B cell (primary cell): ENCODE measurements at regions not wholly inside any gene's neighbourhood (a gene's known extent, or its start where the extent isn't known, plus 50 kb on each side); places are given as distances from the start of the nearest gene placed in this dataset.

Experiments used
- ATAC-seq: fragments of 200-7000 bp; cut with Tn5 transposase; one replicate; pipeline ENCODE4 v1.10.0; 2021; ENCODE audit warnings: low read depth, mild to moderate bottlenecking, moderate number of reproducible peaks, moderate library complexity
- CTCF ChIA-PET: fragments of 350-600 bp; sonication (Branson Sonifier 250); formaldehyde crosslinking; loops from one replicate; lab custom pipeline; 2021; ENCODE audit warnings: antibody characterized with exemption, inconsistent platforms; lab: Charles Lee
- POLR2A ChIA-PET: fragments of 350-600 bp; sonication (Branson Sonifier 250); formaldehyde crosslinking; loops from one replicate; lab custom pipeline; 2021; ENCODE audit warnings: antibody characterized with exemption; lab: Charles Lee
- DNase-seq: peaks from one replicate; pipeline ENCODE4 v3.0.0; 2013
- H2AFZ ChIP-seq: 2 replicates; pipeline ENCODE4 v1.6.1; 2012; ENCODE audit warnings: mild to moderate bottlenecking, low read depth, low read length; ENCODE audit not compliant: insufficient read depth, poor library complexity, severe bottlenecking
- H3K27ac ChIP-seq, 2 donors: 1 replicate in 1 of 2; 2 replicates in 1 of 2; pipeline ENCODE4 v1.5.1; 2012 to 2013; ENCODE audit warnings: low read length in 2 of 2, mild to moderate bottlenecking in 2 of 2, moderate library complexity in 1 of 2
- H3K27me3 ChIP-seq, 4 experiments: fragments of 200-600 bp in 1 of 4; sonication (generic) in 1 of 4; replicated peaks in 1 of 4; 1 replicate in 2 of 4; 2 replicates in 2 of 4; pipeline versions ENCODE4 v1.6.1 to v1.7.0; 2013 to 2016; ENCODE audit warnings: low read length in 3 of 4, mild to moderate bottlenecking in 2 of 4, mixed read lengths in 1 of 4, moderate library complexity in 1 of 4; ENCODE audit not compliant: insufficient read depth in 4 of 4, control insufficient read depth in 3 of 4; ENCODE audit errors: control extremely low read depth in 1 of 4
- H3K36me3 ChIP-seq, 2 experiments: replicated peaks in 1 of 2; 1 replicate in 1 of 2; 2 replicates in 1 of 2; pipeline versions ENCODE4 v1.6.1 to v1.7.1; 2013; ENCODE audit warnings: low read length in 1 of 2; ENCODE audit not compliant: insufficient read depth in 2 of 2, control insufficient read depth in 1 of 2; ENCODE audit errors: control extremely low read depth in 1 of 2, extremely low read depth in 1 of 2
- H3K4me1 ChIP-seq, 2 donors: fragments of 200-600 bp in 1 of 2; sonication (generic) in 1 of 2; 1 replicate in 1 of 2; 2 replicates in 1 of 2; pipeline versions ENCODE4 v1.5.1 to v1.6.1; 2013 to 2017; ENCODE audit warnings: low read length in 2 of 2; ENCODE audit not compliant: control insufficient read depth in 2 of 2, insufficient read depth in 2 of 2
- H3K4me2 ChIP-seq: replicated peaks from 2 replicates; pipeline ENCODE3; 2012; ENCODE audit warnings: mild to moderate bottlenecking, low read depth, low read length; ENCODE audit not compliant: poor library complexity, severe bottlenecking
- H3K4me3 ChIP-seq, 5 experiments: fragments of 200-600 bp in 1 of 5; sonication (generic) in 1 of 5; 1 replicate in 3 of 5; 2 replicates in 2 of 5; pipeline versions ENCODE4 v1.5.1 to v1.7.0; 2011 to 2016; ENCODE audit warnings: low read length in 4 of 5, mild to moderate bottlenecking in 4 of 5, low read depth in 2 of 5, control low read depth in 1 of 5, moderate library complexity in 1 of 5; ENCODE audit not compliant: insufficient read depth in 1 of 5; ENCODE audit errors: control extremely low read depth in 1 of 5, extremely low read depth in 1 of 5
- H3K79me2 ChIP-seq: fragments of 200-600 bp; sonication (generic); one replicate; pipeline ENCODE4 v1.6.0; 2016; ENCODE audit warnings: low read length; ENCODE audit not compliant: control insufficient read depth, insufficient read depth
- H3K9ac ChIP-seq: fragments of 200-600 bp; sonication (generic); 2 replicates; pipeline ENCODE4 v1.6.1; 2017; ENCODE audit warnings: mild to moderate bottlenecking, low read length, moderate library complexity
- H3K9me3 ChIP-seq, 3 donors: one replicate each; pipeline versions ENCODE4 v1.6.1 to v1.7.1; 2013; ENCODE audit warnings: low read length in 2 of 3; ENCODE audit not compliant: control insufficient read depth in 2 of 3, insufficient read depth in 1 of 3; ENCODE audit errors: control extremely low read depth in 1 of 3
- H4K20me1 ChIP-seq: 2 replicates; pipeline ENCODE4 v1.6.0; 2012; ENCODE audit warnings: mild to moderate bottlenecking, low read length; ENCODE audit not compliant: insufficient read depth, control insufficient read depth, poor library complexity, severe bottlenecking
- H3K27ac Mint-ChIP-seq: one replicate; pipeline ENCODE4 v1.8.0; 2021; ENCODE audit warnings: mixed read lengths
- H3K27me3 Mint-ChIP-seq: one replicate; pipeline ENCODE4 v1.8.0; 2021; ENCODE audit warnings: mixed read lengths
- H3K4me1 Mint-ChIP-seq: one replicate; pipeline ENCODE4 v1.8.0; 2021; ENCODE audit warnings: mixed read lengths
- H3K4me3 Mint-ChIP-seq: one replicate; pipeline ENCODE4 v1.8.0; 2021; ENCODE audit warnings: mixed read lengths
- H3K9me3 Mint-ChIP-seq: one replicate; pipeline ENCODE4 v1.8.0; 2022; ENCODE audit warnings: mixed read lengths; ENCODE audit not compliant: insufficient read depth
- EZH2 ChIP-seq: IDR thresholded peaks from 2 replicates; pipeline ENCODE4 v1.6.1; 2012; ENCODE audit warnings: borderline replicate concordance, low read depth, mild to moderate bottlenecking, moderate library complexity, low read length; ENCODE audit not compliant: insufficient read depth, poor library complexity, severe bottlenecking
- WGBS: methylation state at CpG from one replicate; pipeline ENCODE4 v1.1.5; 2013; ENCODE audit warnings: missing lambda C conversion rate; ENCODE audit not compliant: insufficient coverage; 5-methylcytosine and 5-hydroxymethylcytosine counted together
- intact Hi-C: fragments of 100-400 bp; cut with micrococcal nuclease; formaldehyde crosslinking; loops from one replicate; pipeline ENCODE4 v1.10.0; 2022
- TF ChIP-seq, protein P1 (sequence below): fragments of 200-600 bp; IDR thresholded peaks from one replicate; pipeline ENCODE4 v1.8.0; 2022; ENCODE audit warnings: antibody characterized with exemption, mild to moderate bottlenecking

DNA sequence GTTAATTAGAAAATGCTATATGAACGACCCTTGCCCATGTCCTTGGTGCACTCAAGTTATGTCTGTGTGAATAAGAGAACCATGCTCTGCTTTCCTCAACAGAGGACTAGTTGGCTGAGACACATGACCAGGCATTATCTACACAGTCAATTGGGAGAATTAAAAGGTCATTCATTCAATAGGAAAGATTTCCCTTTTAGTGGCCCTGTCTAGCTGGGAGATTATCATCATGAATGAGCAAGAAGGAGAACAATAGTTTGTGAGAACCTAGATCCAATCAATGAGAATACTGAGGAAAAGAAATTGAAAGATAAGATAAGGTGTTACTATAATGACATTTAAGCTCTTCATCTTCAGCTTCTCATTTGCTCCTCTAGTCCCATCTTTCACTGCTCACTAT lies 1033.4 kb upstream of the LCORL start:
- no peaks in the 10 kb centered on the region for H3K79me2 ChIP-seq
- intact Hi-C loops, result no loop called here
- Mint-ChIP-seq H3K4me1 (no peaks in the 10 kb centered on the region), H3K9me3 (no peaks in the 10 kb centered on the region), H3K27me3 (no peaks in the 10 kb centered on the region), H3K27ac (no peak overlapping the region), H3K4me3 (no peak overlapping the region)
- no peaks in the 10 kb centered on the region for H3K36me3 ChIP-seq
- H2AFZ ChIP-seq, result no peak overlapping the region
- DNase-seq (no peak), ATAC-seq (no peak)
- no peak overlapping the region for H3K4me2 ChIP-seq
- WGBS, result no CpG with 5 or more reads among the region's 1 CpG
- ChIA-PET POLR2A (no interaction called here), CTCF (no interaction called here)
- TF ChIP-seq, protein P1, sequence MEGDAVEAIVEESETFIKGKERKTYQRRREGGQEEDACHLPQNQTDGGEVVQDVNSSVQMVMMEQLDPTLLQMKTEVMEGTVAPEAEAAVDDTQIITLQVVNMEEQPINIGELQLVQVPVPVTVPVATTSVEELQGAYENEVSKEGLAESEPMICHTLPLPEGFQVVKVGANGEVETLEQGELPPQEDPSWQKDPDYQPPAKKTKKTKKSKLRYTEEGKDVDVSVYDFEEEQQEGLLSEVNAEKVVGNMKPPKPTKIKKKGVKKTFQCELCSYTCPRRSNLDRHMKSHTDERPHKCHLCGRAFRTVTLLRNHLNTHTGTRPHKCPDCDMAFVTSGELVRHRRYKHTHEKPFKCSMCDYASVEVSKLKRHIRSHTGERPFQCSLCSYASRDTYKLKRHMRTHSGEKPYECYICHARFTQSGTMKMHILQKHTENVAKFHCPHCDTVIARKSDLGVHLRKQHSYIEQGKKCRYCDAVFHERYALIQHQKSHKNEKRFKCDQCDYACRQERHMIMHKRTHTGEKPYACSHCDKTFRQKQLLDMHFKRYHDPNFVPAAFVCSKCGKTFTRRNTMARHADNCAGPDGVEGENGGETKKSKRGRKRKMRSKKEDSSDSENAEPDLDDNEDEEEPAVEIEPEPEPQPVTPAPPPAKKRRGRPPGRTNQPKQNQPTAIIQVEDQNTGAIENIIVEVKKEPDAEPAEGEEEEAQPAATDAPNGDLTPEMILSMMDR, result no peak
- TF ChIP-seq EZH2, result no peak
- no peak overlapping the region for H3K4me3 ChIP-seq
- no peak overlapping the region for H3K27ac ChIP-seq
- H3K27me3 ChIP-seq, result no peaks in the 10 kb centered on the region
- H3K9me3 ChIP-seq, result peaks cover 0 to 1% (median 0%) of the 10 kb centered on the region in 3 donors
- H3K4me1 ChIP-seq, result no peaks in the 10 kb centered on the region
- no peak overlapping the region for H3K9ac ChIP-seq
- no peaks in the 10 kb centered on the region for H4K20me1 ChIP-seq

DNA sequence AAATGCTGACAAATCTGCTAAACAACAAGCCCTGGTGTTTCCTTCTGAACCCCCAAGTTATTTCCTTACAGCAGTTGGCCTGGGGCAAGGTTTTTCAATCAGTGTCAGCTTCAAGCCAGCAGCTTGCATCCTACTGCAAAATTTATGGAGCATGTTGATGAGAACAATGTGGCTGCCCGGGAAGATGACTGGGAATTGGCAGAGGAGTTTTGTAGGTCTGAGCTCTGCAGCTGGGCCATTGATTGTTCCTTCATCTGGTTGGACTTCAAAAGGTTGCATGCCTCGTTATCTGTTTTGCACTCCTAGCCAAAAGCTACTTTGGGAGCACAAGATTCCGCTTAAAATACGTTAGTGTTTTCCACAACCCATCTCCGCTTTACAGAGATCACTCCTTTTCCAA lies 1030.3 kb upstream of the LCORL start:
- H3K27ac ChIP-seq, result no peak overlapping the region
- H3K9ac ChIP-seq, result no peak overlapping the region
- H2AFZ ChIP-seq, result no peak overlapping the region
- ATAC-seq (no peak), DNase-seq (no peak)
- no peak overlapping the region for H3K4me2 ChIP-seq
- H3K4me3 ChIP-seq, result no peak overlapping the region
- Mint-ChIP-seq H3K27me3 (no peaks in the 10 kb centered on the region), H3K4me1 (no peaks in the 10 kb centered on the region), H3K4me3 (no peak overlapping the region), H3K9me3 (no peaks in the 10 kb centered on the region), H3K27ac (no peak overlapping the region)
- ChIA-PET CTCF (no interaction called here), POLR2A (no interaction called here)
- no peaks in the 10 kb centered on the region for H3K27me3 ChIP-seq
- no peaks in the 10 kb centered on the region for H3K9me3 ChIP-seq
- WGBS, result 0% methylated on average over 1 of the region's 5 CpGs
- no peaks in the 10 kb centered on the region for H3K79me2 ChIP-seq
- intact Hi-C loops, result no loop called here
- no peaks in the 10 kb centered on the region for H4K20me1 ChIP-seq
- TF ChIP-seq EZH2, result no peak
- TF ChIP-seq, protein P1, result no peak
- H3K36me3 ChIP-seq, result no peaks in the 10 kb centered on the region
- no peaks in the 10 kb centered on the region for H3K4me1 ChIP-seq
